ENCODE measurements at regions not wholly inside any gene's neighbourhood (a gene's known extent, or its start where the extent isn't known, plus 50 kb on each side); places are given as distances from the start of the nearest gene placed in this dataset.

GRCh38 chr13:91112924-91113277, 234.6 kb upstream of the MIR17HG start:
- H3K9ac ChIP-seq (ENCODE audit: low read length in 5 of 5) = no peak overlapping the region
- H3K27ac ChIP-seq (ENCODE audit: low read depth, low read length) = no peak overlapping the region
- no peaks in the 10 kb centered on the region for H3K27me3 ChIP-seq (ENCODE audit: control insufficient read depth in 5 of 5, insufficient read depth in 4 of 5, low read length in 5 of 5)
- H3K36me3 ChIP-seq (ENCODE audit: control insufficient read depth in 5 of 5, insufficient read depth in 5 of 5, low read length in 5 of 5) = no peaks in the 10 kb centered on the region
- peaks cover 0 to 3% (median 0%) of the 10 kb centered on the region in 5 donors for H3K4me1 ChIP-seq (ENCODE audit: control insufficient read depth in 5 of 5, insufficient read depth in 5 of 5, low read length in 5 of 5)
- H3K9me3 ChIP-seq (ENCODE audit: control insufficient read depth in 5 of 5, low read length in 5 of 5) = no peaks in the 10 kb centered on the region
- H3K4me3 ChIP-seq (ENCODE audit: low read depth in 1 of 5, low read length in 5 of 5) = no peak overlapping the region

- Histone ChIP-seq H3K9ac (ENCODE audit: low read length in 5 of 5) (no peak overlapping the region), H3K27ac (ENCODE audit: low read depth, low read length) (no peak overlapping the region), H3K4me1 (ENCODE audit: control insufficient read depth in 5 of 5, insufficient read depth in 5 of 5, low read length in 5 of 5) (no peaks in the 10 kb centered on the region), H3K27me3 (ENCODE audit: control insufficient read depth in 5 of 5, insufficient read depth in 4 of 5, low read length in 5 of 5) (no peaks in the 10 kb centered on the region), H3K36me3 (ENCODE audit: control insufficient read depth in 5 of 5, insufficient read depth in 5 of 5, low read length in 5 of 5) (no peaks in the 10 kb centered on the region), H3K4me3 (ENCODE audit: low read depth in 1 of 5, low read length in 5 of 5) (no peak overlapping the region), H3K9me3 (ENCODE audit: control insufficient read depth in 5 of 5, low read length in 5 of 5) (no peaks in the 10 kb centered on the region)
Observed at GRCh38 chr13:91115776-91116175, 231.7 kb upstream of the MIR17HG start.

- Histone ChIP-seq H3K27me3 (ENCODE audit: control insufficient read depth in 5 of 5, insufficient read depth in 4 of 5, low read length in 5 of 5) (no peaks in the 10 kb centered on the region), H3K4me1 (ENCODE audit: control insufficient read depth in 5 of 5, insufficient read depth in 5 of 5, low read length in 5 of 5) (no peaks in the 10 kb centered on the region), H3K27ac (ENCODE audit: low read depth, low read length) (no peak overlapping the region), H3K9ac (ENCODE audit: low read length in 5 of 5) (no peak overlapping the region), H3K4me3 (ENCODE audit: low read depth in 1 of 5, low read length in 5 of 5) (no peak overlapping the region), H3K36me3 (ENCODE audit: control insufficient read depth in 5 of 5, insufficient read depth in 5 of 5, low read length in 5 of 5) (no peaks in the 10 kb centered on the region), H3K9me3 (ENCODE audit: control insufficient read depth in 5 of 5, low read length in 5 of 5) (no peaks in the 10 kb centered on the region)
Observed at GRCh38 chr13:91117351-91117750, 230.1 kb upstream of the MIR17HG start.

- Histone ChIP-seq H3K9me3 (ENCODE audit: control insufficient read depth in 5 of 5, low read length in 5 of 5) (no peaks in the 10 kb centered on the region), H3K27me3 (ENCODE audit: control insufficient read depth in 5 of 5, insufficient read depth in 4 of 5, low read length in 5 of 5) (no peaks in the 10 kb centered on the region), H3K36me3 (ENCODE audit: control insufficient read depth in 5 of 5, insufficient read depth in 5 of 5, low read length in 5 of 5) (no peaks in the 10 kb centered on the region), H3K27ac (ENCODE audit: low read depth, low read length) (no peak overlapping the region), H3K4me3 (ENCODE audit: low read depth in 1 of 5, low read length in 5 of 5) (no peak overlapping the region), H3K4me1 (ENCODE audit: control insufficient read depth in 5 of 5, insufficient read depth in 5 of 5, low read length in 5 of 5) (no peaks in the 10 kb centered on the region), H3K9ac (ENCODE audit: low read length in 5 of 5) (no peak overlapping the region)
Observed at GRCh38 chr13:91119643-91120042, 227.8 kb upstream of the MIR17HG start.

- Histone ChIP-seq H3K4me1 (ENCODE audit: control insufficient read depth in 5 of 5, insufficient read depth in 5 of 5, low read length in 5 of 5) (no peaks in the 10 kb centered on the region), H3K4me3 (ENCODE audit: low read depth in 1 of 5, low read length in 5 of 5) (no peak overlapping the region), H3K9ac (ENCODE audit: low read length in 5 of 5) (no peak overlapping the region), H3K27me3 (ENCODE audit: control insufficient read depth in 5 of 5, insufficient read depth in 4 of 5, low read length in 5 of 5) (no peaks in the 10 kb centered on the region), H3K9me3 (ENCODE audit: control insufficient read depth in 5 of 5, low read length in 5 of 5) (no peaks in the 10 kb centered on the region), H3K27ac (ENCODE audit: low read depth, low read length) (no peak overlapping the region), H3K36me3 (ENCODE audit: control insufficient read depth in 5 of 5, insufficient read depth in 5 of 5, low read length in 5 of 5) (no peaks in the 10 kb centered on the region)
Observed at GRCh38 chr13:91122766-91123165, 224.7 kb upstream of the MIR17HG start.

- H3K4me1 ChIP-seq (ENCODE audit: control insufficient read depth in 5 of 5, insufficient read depth in 5 of 5, low read length in 5 of 5) = no peaks in the 10 kb centered on the region
- H3K36me3 ChIP-seq (ENCODE audit: control insufficient read depth in 5 of 5, insufficient read depth in 5 of 5, low read length in 5 of 5) = no peaks in the 10 kb centered on the region
- no peaks in the 10 kb centered on the region for H3K9me3 ChIP-seq (ENCODE audit: control insufficient read depth in 5 of 5, low read length in 5 of 5)
- H3K27ac ChIP-seq (ENCODE audit: low read depth, low read length) = no peak overlapping the region
- no peak overlapping the region for H3K9ac ChIP-seq (ENCODE audit: low read length in 5 of 5)
- H3K4me3 ChIP-seq (ENCODE audit: low read depth in 1 of 5, low read length in 5 of 5) = no peak overlapping the region
- no peaks in the 10 kb centered on the region for H3K27me3 ChIP-seq (ENCODE audit: control insufficient read depth in 5 of 5, insufficient read depth in 4 of 5, low read length in 5 of 5)
Observed at GRCh38 chr13:91123456-91124127, 223.9 kb upstream of the MIR17HG start.

- Histone ChIP-seq H3K4me3 (ENCODE audit: low read depth in 1 of 5, low read length in 5 of 5) (no peak overlapping the region), H3K9ac (ENCODE audit: low read length in 5 of 5) (no peak overlapping the region), H3K4me1 (ENCODE audit: control insufficient read depth in 5 of 5, insufficient read depth in 5 of 5, low read length in 5 of 5) (no peaks in the 10 kb centered on the region), H3K27ac (ENCODE audit: low read depth, low read length) (no peak overlapping the region), H3K27me3 (ENCODE audit: control insufficient read depth in 5 of 5, insufficient read depth in 4 of 5, low read length in 5 of 5) (no peaks in the 10 kb centered on the region), H3K9me3 (ENCODE audit: control insufficient read depth in 5 of 5, low read length in 5 of 5) (no peaks in the 10 kb centered on the region), H3K36me3 (ENCODE audit: control insufficient read depth in 5 of 5, insufficient read depth in 5 of 5, low read length in 5 of 5) (no peaks in the 10 kb centered on the region)
Observed at GRCh38 chr13:91126806-91127205, 220.7 kb upstream of the MIR17HG start.

GRCh38 chr13:91127995-91128394, 219.5 kb upstream of the MIR17HG start:
- Histone ChIP-seq H3K9me3 (ENCODE audit: control insufficient read depth in 5 of 5, low read length in 5 of 5) (no peaks in the 10 kb centered on the region), H3K27ac (ENCODE audit: low read depth, low read length) (no peak overlapping the region), H3K27me3 (ENCODE audit: control insufficient read depth in 5 of 5, insufficient read depth in 4 of 5, low read length in 5 of 5) (no peaks in the 10 kb centered on the region), H3K9ac (ENCODE audit: low read length in 5 of 5) (no peak overlapping the region), H3K36me3 (ENCODE audit: control insufficient read depth in 5 of 5, insufficient read depth in 5 of 5, low read length in 5 of 5) (no peaks in the 10 kb centered on the region), H3K4me3 (ENCODE audit: low read depth in 1 of 5, low read length in 5 of 5) (no peak overlapping the region), H3K4me1 (ENCODE audit: control insufficient read depth in 5 of 5, insufficient read depth in 5 of 5, low read length in 5 of 5) (no peaks in the 10 kb centered on the region)

- no peaks in the 10 kb centered on the region for H3K27me3 ChIP-seq (ENCODE audit: control insufficient read depth in 5 of 5, insufficient read depth in 4 of 5, low read length in 5 of 5)
- H3K36me3 ChIP-seq (ENCODE audit: control insufficient read depth in 5 of 5, insufficient read depth in 5 of 5, low read length in 5 of 5) = no peaks in the 10 kb centered on the region
- no peaks in the 10 kb centered on the region for H3K4me1 ChIP-seq (ENCODE audit: control insufficient read depth in 5 of 5, insufficient read depth in 5 of 5, low read length in 5 of 5)
- H3K9ac ChIP-seq (ENCODE audit: low read length in 5 of 5) = no peak overlapping the region
- no peak overlapping the region for H3K4me3 ChIP-seq (ENCODE audit: low read depth in 1 of 5, low read length in 5 of 5)
- no peaks in the 10 kb centered on the region for H3K9me3 ChIP-seq (ENCODE audit: control insufficient read depth in 5 of 5, low read length in 5 of 5)
- no peak overlapping the region for H3K27ac ChIP-seq (ENCODE audit: low read depth, low read length)
Observed at GRCh38 chr13:91132381-91132780, 215.1 kb upstream of the MIR17HG start.

GRCh38 chr13:91132786-91133185, 214.7 kb upstream of the MIR17HG start:
- no peaks in the 10 kb centered on the region for H3K27me3 ChIP-seq (ENCODE audit: control insufficient read depth in 5 of 5, insufficient read depth in 4 of 5, low read length in 5 of 5)
- H3K27ac ChIP-seq (ENCODE audit: low read depth, low read length) = no peak overlapping the region
- no peak overlapping the region for H3K9ac ChIP-seq (ENCODE audit: low read length in 5 of 5)
- no peak overlapping the region for H3K4me3 ChIP-seq (ENCODE audit: low read depth in 1 of 5, low read length in 5 of 5)
- H3K4me1 ChIP-seq (ENCODE audit: control insufficient read depth in 5 of 5, insufficient read depth in 5 of 5, low read length in 5 of 5) = no peaks in the 10 kb centered on the region
- H3K36me3 ChIP-seq (ENCODE audit: control insufficient read depth in 5 of 5, insufficient read depth in 5 of 5, low read length in 5 of 5) = no peaks in the 10 kb centered on the region
- no peaks in the 10 kb centered on the region for H3K9me3 ChIP-seq (ENCODE audit: control insufficient read depth in 5 of 5, low read length in 5 of 5)

Measured in subcutaneous abdominal adipose tissue (tissue), 5 donors.